CD14-positive monocyte (primary cell): ENCODE measurements at regions not wholly inside any gene's neighbourhood (a gene's known extent, or its start where the extent isn't known, plus 50 kb on each side); places are given as distances from the start of the nearest gene placed in this dataset.

Source experiments
- DNase-seq, 3 donors: peaks; one replicate each; pipeline ENCODE4 v3.0.0-alpha.2; 2011 to 2022
- H2AFZ ChIP-seq: 2 replicates; pipeline ENCODE4 v1.6.0; 2012; ENCODE audit warnings: mild to moderate bottlenecking, low read depth, low read length, inconsistent platforms; ENCODE audit not compliant: insufficient read depth, poor library complexity, severe bottlenecking
- H3K27ac ChIP-seq, 2 donors: 1 replicate in 1 of 2; 2 replicates in 1 of 2; pipeline ENCODE4 v1.5.1; 2012 to 2013; ENCODE audit warnings: low read length in 2 of 2, control low read depth in 1 of 2, inconsistent platforms in 1 of 2, low read depth in 1 of 2, mild to moderate bottlenecking in 1 of 2
- H3K27me3 ChIP-seq, 2 donors: one replicate each; pipeline versions ENCODE4 v1.6.0 to v1.6.1; 2011 to 2013; ENCODE audit warnings: low read length in 2 of 2; ENCODE audit not compliant: control insufficient read depth in 2 of 2, insufficient read depth in 2 of 2
- H3K36me3 ChIP-seq, 2 donors: replicated peaks in 1 of 2; 1 replicate in 1 of 2; 2 replicates in 1 of 2; pipeline versions ENCODE4 v1.5.1 to v1.6.1; 2012 to 2013; ENCODE audit warnings: low read length in 2 of 2, control low read depth in 1 of 2, inconsistent platforms in 1 of 2, mild to moderate bottlenecking in 1 of 2; ENCODE audit not compliant: insufficient read depth in 2 of 2, control insufficient read depth in 1 of 2
- H3K4me1 ChIP-seq, 2 donors: 1 replicate in 1 of 2; 2 replicates in 1 of 2; pipeline versions ENCODE4 v1.5.1 to v1.6.1; 2012 to 2013; ENCODE audit warnings: low read length in 2 of 2, control low read depth in 1 of 2, inconsistent platforms in 1 of 2, mild to moderate bottlenecking in 1 of 2, moderate library complexity in 1 of 2; ENCODE audit not compliant: insufficient read depth in 2 of 2, control insufficient read depth in 1 of 2
- H3K4me2 ChIP-seq: replicated peaks from 2 replicates; pipeline ENCODE3; 2012; ENCODE audit warnings: low read length, moderate library complexity, mild to moderate bottlenecking; ENCODE audit not compliant: poor library complexity, severe bottlenecking; ENCODE audit errors: extremely low read depth
- H3K4me3 ChIP-seq, 3 experiments: fragments of 200-600 bp in 1 of 3; sonication (generic) in 1 of 3; replicated peaks in 1 of 3; 1 replicate in 2 of 3; 2 replicates in 1 of 3; pipeline ENCODE4 v1.5.1; 2011 to 2013; ENCODE audit warnings: low read length in 3 of 3, mild to moderate bottlenecking in 3 of 3, control low read depth in 2 of 3, low read depth in 2 of 3, inconsistent platforms in 1 of 3, moderate library complexity in 1 of 3
- H3K79me2 ChIP-seq: 2 replicates; pipeline ENCODE4 v1.6.0; 2012; ENCODE audit warnings: mild to moderate bottlenecking, control low read depth, inconsistent platforms, low read length, moderate library complexity; ENCODE audit not compliant: insufficient read depth
- H3K9ac ChIP-seq: 2 replicates; pipeline ENCODE4 v1.6.0; 2017; ENCODE audit warnings: low read length, mild to moderate bottlenecking; ENCODE audit not compliant: insufficient read depth, poor library complexity, severe bottlenecking
- H3K9me3 ChIP-seq, 2 donors: replicated peaks in 1 of 2; 1 replicate in 1 of 2; 2 replicates in 1 of 2; pipeline versions ENCODE4 v1.5.1 to v1.6.1; 2012 to 2013; ENCODE audit warnings: low read length in 2 of 2, control low read depth in 1 of 2; ENCODE audit not compliant: control insufficient read depth in 1 of 2, insufficient read depth in 1 of 2
- H4K20me1 ChIP-seq: 2 replicates; pipeline ENCODE4 v1.6.0; 2012; ENCODE audit warnings: mild to moderate bottlenecking, low read length, control low read depth, moderate library complexity; ENCODE audit not compliant: insufficient read depth
- H3K27ac Mint-ChIP-seq, 7 donors: one replicate each; pipeline ENCODE4 v1.8.0; 2020; ENCODE audit warnings: mild to moderate bottlenecking in 7 of 7, mixed read lengths in 7 of 7, moderate library complexity in 6 of 7, inconsistent platforms in 2 of 7
- H3K27me3 Mint-ChIP-seq, 3 donors: one replicate each; pipeline ENCODE4 v1.8.0; 2021 to 2022; ENCODE audit warnings: low read depth in 3 of 3, mild to moderate bottlenecking in 3 of 3, mixed read lengths in 3 of 3, moderate library complexity in 3 of 3, inconsistent platforms in 1 of 3
- H3K36me3 Mint-ChIP-seq, 2 donors: one replicate each; pipeline ENCODE4 v1.8.0; 2020; ENCODE audit warnings: mixed read lengths in 2 of 2, inconsistent platforms in 1 of 2, mild to moderate bottlenecking in 1 of 2
- H3K4me1 Mint-ChIP-seq: one replicate; pipeline ENCODE4 v1.8.0; 2020; ENCODE audit warnings: mild to moderate bottlenecking, mixed read lengths
- H3K4me3 Mint-ChIP-seq, 2 donors: one replicate each; pipeline ENCODE4 v1.8.0; 2020; ENCODE audit warnings: mild to moderate bottlenecking in 2 of 2, mixed read lengths in 2 of 2, moderate library complexity in 1 of 2
- H3K9me3 Mint-ChIP-seq, 7 donors: one replicate each; pipeline ENCODE4 v1.8.0; 2020 to 2022; ENCODE audit warnings: mixed read lengths in 7 of 7, mild to moderate bottlenecking in 6 of 7, moderate library complexity in 6 of 7, inconsistent platforms in 2 of 7
- CTCF ChIP-seq: fragments of 200-600 bp; IDR thresholded peaks from one replicate; pipeline ENCODE4 v1.8.0; 2022; ENCODE audit warnings: antibody characterized with exemption, mild to moderate bottlenecking
- WGBS: methylation state at CpG from one replicate; pipeline ENCODE4 v1.1.5; 2013; ENCODE audit warnings: missing lambda C conversion rate; ENCODE audit not compliant: insufficient coverage; 5-methylcytosine and 5-hydroxymethylcytosine counted together
- intact Hi-C, 2 donors: fragments of 100-400 bp; cut with micrococcal nuclease; formaldehyde crosslinking; loops; one replicate each; pipeline versions ENCODE4 v1.15.0 to v1.15.1; 2023

GRCh38 chr2:183519371-183520056 is 395.3 kb downstream of the NUP35 start:
- no peak for TF ChIP-seq CTCF
- Histone ChIP-seq H3K79me2 (no peaks in the 10 kb centered on the region), H4K20me1 (no peaks in the 10 kb centered on the region), H3K4me1 (no peaks in the 10 kb centered on the region), H3K9me3 (peaks cover 5 to 9% of the 10 kb centered on the region in 2 donors), H3K4me3 (no peak overlapping the region), H3K27ac (no peak overlapping the region), H3K27me3 (no peaks in the 10 kb centered on the region), H3K9ac (no peak overlapping the region), H3K36me3 (no peaks in the 10 kb centered on the region), H3K4me2 (no peak overlapping the region), H2AFZ (no peak overlapping the region)
- intact Hi-C loops, result no loop called here
- Mint-ChIP-seq H3K36me3 (no peaks in the 10 kb centered on the region), H3K27ac (no peak overlapping the region), H3K27me3 (peaks cover 0 to 2% (median 0%) of the 10 kb centered on the region in 3 donors), H3K4me3 (no peak overlapping the region), H3K4me1 (no peaks in the 10 kb centered on the region), H3K9me3 (peaks cover 0 to 11% (median 6%) of the 10 kb centered on the region in 7 donors)
- WGBS, result no CpG with 5 or more reads among the region's 1 CpG
- no peak for DNase-seq

GRCh38 chr2:183521911-183522310 is 397.7 kb downstream of the NUP35 start:
- H3K9me3 Mint-ChIP-seq, result peaks cover 0 to 11% (median 6%) of the 10 kb centered on the region in 7 donors
- Histone ChIP-seq H2AFZ (no peak overlapping the region), H3K27ac (no peak overlapping the region), H3K4me3 (no peak overlapping the region), H4K20me1 (no peaks in the 10 kb centered on the region), H3K27me3 (no peaks in the 10 kb centered on the region), H3K4me2 (no peak overlapping the region), H3K4me1 (no peaks in the 10 kb centered on the region), H3K36me3 (no peaks in the 10 kb centered on the region), H3K9me3 (peaks cover 3 to 9% of the 10 kb centered on the region in 2 donors), H3K79me2 (no peaks in the 10 kb centered on the region), H3K9ac (no peak overlapping the region)
- intact Hi-C loops, result no loop called here
- no peaks in the 10 kb centered on the region for H3K4me1 Mint-ChIP-seq
- no peak for TF ChIP-seq CTCF
- H3K27me3 Mint-ChIP-seq, result peaks cover 0 to 2% (median 0%) of the 10 kb centered on the region in 3 donors
- no peak overlapping the region for H3K27ac Mint-ChIP-seq
- DNase-seq, result no peak
- no peak overlapping the region for H3K4me3 Mint-ChIP-seq
- no CpG with 5 or more reads among the region's 1 CpG for WGBS
- no peaks in the 10 kb centered on the region for H3K36me3 Mint-ChIP-seq
